NCI-H146 (cell line): ENCODE measurements at regions not wholly inside any gene's neighbourhood (a gene's known extent, or its start where the extent isn't known, plus 50 kb on each side); places are given as distances from the start of the nearest gene placed in this dataset.
"Not testable (repeated sequence)": the region's sequence is repeated elsewhere in the genome, so short reads cannot be mapped to it uniquely, and the experiment has no call there.

Experiments
- DNase-seq: peaks from one replicate; lab custom pipeline; 2025; lab: John Stamatoyannopoulos, UW

GRCh38 chr21:25487046-25487594, 120.2 kb downstream of the MRPL39 start:
- no peak for DNase-seq

- no peak for DNase-seq
These were observed 121.4 kb downstream of the MRPL39 start for GRCh38 chr21:25485914-25486313.

- no peak for DNase-seq
These were observed 139.4 kb downstream of the MRPL39 start for GRCh38 chr21:25467896-25468295.

GRCh38 chr21:25467071-25467470, 140.2 kb downstream of the MRPL39 start:
- DNase-seq = not testable (repeated sequence)

- no peak for DNase-seq
These were observed 140.8 kb downstream of the MRPL39 start for GRCh38 chr21:25466470-25466869.

GRCh38 chr21:25465263-25465662, 142.0 kb downstream of the MRPL39 start:
- DNase-seq = no peak

GRCh38 chr21:25464275-25464674, 143.0 kb downstream of the MRPL39 start:
- no peak for DNase-seq

GRCh38 chr21:25462517-25462971, 144.7 kb downstream of the MRPL39 start:
- DNase-seq = no peak

- no peak for DNase-seq
These were observed 145.6 kb downstream of the MRPL39 start for GRCh38 chr21:25461725-25462124.

GRCh38 chr21:25459993-25460392, 147.3 kb downstream of the MRPL39 start:
- no peak for DNase-seq

- DNase-seq = no peak
These were observed 147.9 kb downstream of the MRPL39 start for GRCh38 chr21:25459365-25459764.

GRCh38 chr21:25458484-25458883, 148.8 kb downstream of the MRPL39 start:
- no peak for DNase-seq

GRCh38 chr21:25457946-25458345, 149.3 kb downstream of the MRPL39 start:
- no peak for DNase-seq

GRCh38 chr21:25457411-25457810, 149.9 kb downstream of the MRPL39 start:
- DNase-seq = no peak

- DNase-seq = no peak
These were observed 150.6 kb downstream of the MRPL39 start for GRCh38 chr21:25456672-25457071.

- no peak for DNase-seq
These were observed 153.8 kb downstream of the MRPL39 start for GRCh38 chr21:25453524-25453923.

GRCh38 chr21:25449950-25450349, 157.3 kb downstream of the MRPL39 start:
- no peak for DNase-seq

GRCh38 chr21:25441835-25442234, 165.4 kb downstream of the MRPL39 start:
- DNase-seq = no peak

GRCh38 chr21:25437465-25437864, 169.8 kb downstream of the MRPL39 start:
- not testable (repeated sequence) for DNase-seq

- DNase-seq = no peak
These were observed 178.7 kb downstream of the MRPL39 start for GRCh38 chr21:25428537-25428936.

GRCh38 chr21:25427828-25428227, 179.5 kb downstream of the MRPL39 start:
- DNase-seq = no peak

GRCh38 chr21:25426580-25426979, 180.7 kb downstream of the MRPL39 start:
- DNase-seq = no peak

GRCh38 chr21:25425156-25425555, 182.1 kb downstream of the MRPL39 start:
- no peak for DNase-seq

- DNase-seq = no peak
These were observed 182.6 kb downstream of the MRPL39 start for GRCh38 chr21:25424634-25425033.

- DNase-seq = no peak
These were observed 183.2 kb downstream of the MRPL39 start for GRCh38 chr21:25424048-25424447.
